ENCODE measurements at regions not wholly inside any gene's neighbourhood (a gene's known extent, or its start where the extent isn't known, plus 50 kb on each side); places are given as distances from the start of the nearest gene placed in this dataset.

DNA sequence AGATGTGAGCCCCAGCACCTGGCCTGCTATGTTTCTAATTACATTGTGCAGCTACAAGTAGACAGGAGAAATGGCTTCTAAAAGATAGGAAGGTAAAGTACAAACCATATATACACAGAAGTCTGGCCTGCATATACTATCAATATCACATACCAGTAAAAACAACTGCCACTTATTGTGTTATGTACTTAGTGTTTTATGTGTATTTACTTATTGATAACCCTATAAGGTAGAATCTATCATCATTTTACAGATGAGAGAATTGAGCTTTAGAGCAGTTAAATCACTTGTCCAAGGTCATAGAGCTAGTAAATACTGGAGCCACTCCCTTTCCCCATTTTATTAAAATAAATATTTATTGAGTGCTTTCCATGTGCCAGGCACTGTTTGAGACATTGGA is 102.4 kb upstream of the PRDM1 start:
- Histone ChIP-seq H3K27me3 (ENCODE audit: control insufficient read depth in 4 of 4, insufficient read depth in 4 of 4, low read length in 3 of 4) (peaks cover 0 to 16% (median 3%) of the 10 kb centered on the region in 4 donors), H3K9ac (ENCODE audit: low read depth in 1 of 2, low read length in 2 of 2) (no peak overlapping the region), H3K4me3 (ENCODE audit: low read depth in 1 of 3, low read length in 3 of 3) (no peak overlapping the region), H3K27ac (ENCODE audit: low read depth in 1 of 2, low read length in 2 of 2) (no peak overlapping the region), H3K36me3 (ENCODE audit: control insufficient read depth in 4 of 4, insufficient read depth in 3 of 4, low read depth in 1 of 4, low read length in 3 of 4) (no peaks in the 10 kb centered on the region), H3K9me3 (ENCODE audit: control insufficient read depth in 4 of 4, low read length in 3 of 4) (no peaks in the 10 kb centered on the region), H3K4me1 (ENCODE audit: control insufficient read depth in 4 of 4, insufficient read depth in 4 of 4, low read length in 3 of 4) (peaks cover 0 to 17% (median 5%) of the 10 kb centered on the region in 4 donors)
- TF ChIP-seq NR2F2 (IDR thresholded peaks at IDR 0.05), result no peak
- no peak for TF ChIP-seq FOXA2 (IDR thresholded peaks at IDR 0.05)
- TF ChIP-seq GABPA (IDR thresholded peaks at IDR 0.05 in 1 of 2, conservative IDR thresholded peaks at IDR 0.05 in 1 of 2), result no peak
- TF ChIP-seq RXRA (IDR thresholded peaks at IDR 0.05), result no peak
- TF ChIP-seq EGR1 (IDR thresholded peaks at IDR 0.05; ENCODE audit: low read depth in 2 of 2), result no peak
- TF ChIP-seq, protein P1, sequence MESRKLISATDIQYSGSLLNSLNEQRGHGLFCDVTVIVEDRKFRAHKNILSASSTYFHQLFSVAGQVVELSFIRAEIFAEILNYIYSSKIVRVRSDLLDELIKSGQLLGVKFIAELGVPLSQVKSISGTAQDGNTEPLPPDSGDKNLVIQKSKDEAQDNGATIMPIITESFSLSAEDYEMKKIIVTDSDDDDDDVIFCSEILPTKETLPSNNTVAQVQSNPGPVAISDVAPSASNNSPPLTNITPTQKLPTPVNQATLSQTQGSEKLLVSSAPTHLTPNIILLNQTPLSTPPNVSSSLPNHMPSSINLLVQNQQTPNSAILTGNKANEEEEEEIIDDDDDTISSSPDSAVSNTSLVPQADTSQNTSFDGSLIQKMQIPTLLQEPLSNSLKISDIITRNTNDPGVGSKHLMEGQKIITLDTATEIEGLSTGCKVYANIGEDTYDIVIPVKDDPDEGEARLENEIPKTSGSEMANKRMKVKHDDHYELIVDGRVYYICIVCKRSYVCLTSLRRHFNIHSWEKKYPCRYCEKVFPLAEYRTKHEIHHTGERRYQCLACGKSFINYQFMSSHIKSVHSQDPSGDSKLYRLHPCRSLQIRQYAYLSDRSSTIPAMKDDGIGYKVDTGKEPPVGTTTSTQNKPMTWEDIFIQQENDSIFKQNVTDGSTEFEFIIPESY (IDR thresholded peaks at IDR 0.05), result no peak
- TF ChIP-seq RAD21 (IDR thresholded peaks at IDR 0.05), result no peak
- TF ChIP-seq JUND (IDR thresholded peaks at IDR 0.05), result no peak
- no peak for TF ChIP-seq SP1 (IDR thresholded peaks at IDR 0.05)
- no peak for TF ChIP-seq HNF4G (IDR thresholded peaks at IDR 0.05)
- TF ChIP-seq, protein P2, sequence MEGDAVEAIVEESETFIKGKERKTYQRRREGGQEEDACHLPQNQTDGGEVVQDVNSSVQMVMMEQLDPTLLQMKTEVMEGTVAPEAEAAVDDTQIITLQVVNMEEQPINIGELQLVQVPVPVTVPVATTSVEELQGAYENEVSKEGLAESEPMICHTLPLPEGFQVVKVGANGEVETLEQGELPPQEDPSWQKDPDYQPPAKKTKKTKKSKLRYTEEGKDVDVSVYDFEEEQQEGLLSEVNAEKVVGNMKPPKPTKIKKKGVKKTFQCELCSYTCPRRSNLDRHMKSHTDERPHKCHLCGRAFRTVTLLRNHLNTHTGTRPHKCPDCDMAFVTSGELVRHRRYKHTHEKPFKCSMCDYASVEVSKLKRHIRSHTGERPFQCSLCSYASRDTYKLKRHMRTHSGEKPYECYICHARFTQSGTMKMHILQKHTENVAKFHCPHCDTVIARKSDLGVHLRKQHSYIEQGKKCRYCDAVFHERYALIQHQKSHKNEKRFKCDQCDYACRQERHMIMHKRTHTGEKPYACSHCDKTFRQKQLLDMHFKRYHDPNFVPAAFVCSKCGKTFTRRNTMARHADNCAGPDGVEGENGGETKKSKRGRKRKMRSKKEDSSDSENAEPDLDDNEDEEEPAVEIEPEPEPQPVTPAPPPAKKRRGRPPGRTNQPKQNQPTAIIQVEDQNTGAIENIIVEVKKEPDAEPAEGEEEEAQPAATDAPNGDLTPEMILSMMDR (IDR thresholded peaks at IDR 0.05; ENCODE audit: low read depth, low read length, missing input control), result no peak
- TF ChIP-seq, protein P3, sequence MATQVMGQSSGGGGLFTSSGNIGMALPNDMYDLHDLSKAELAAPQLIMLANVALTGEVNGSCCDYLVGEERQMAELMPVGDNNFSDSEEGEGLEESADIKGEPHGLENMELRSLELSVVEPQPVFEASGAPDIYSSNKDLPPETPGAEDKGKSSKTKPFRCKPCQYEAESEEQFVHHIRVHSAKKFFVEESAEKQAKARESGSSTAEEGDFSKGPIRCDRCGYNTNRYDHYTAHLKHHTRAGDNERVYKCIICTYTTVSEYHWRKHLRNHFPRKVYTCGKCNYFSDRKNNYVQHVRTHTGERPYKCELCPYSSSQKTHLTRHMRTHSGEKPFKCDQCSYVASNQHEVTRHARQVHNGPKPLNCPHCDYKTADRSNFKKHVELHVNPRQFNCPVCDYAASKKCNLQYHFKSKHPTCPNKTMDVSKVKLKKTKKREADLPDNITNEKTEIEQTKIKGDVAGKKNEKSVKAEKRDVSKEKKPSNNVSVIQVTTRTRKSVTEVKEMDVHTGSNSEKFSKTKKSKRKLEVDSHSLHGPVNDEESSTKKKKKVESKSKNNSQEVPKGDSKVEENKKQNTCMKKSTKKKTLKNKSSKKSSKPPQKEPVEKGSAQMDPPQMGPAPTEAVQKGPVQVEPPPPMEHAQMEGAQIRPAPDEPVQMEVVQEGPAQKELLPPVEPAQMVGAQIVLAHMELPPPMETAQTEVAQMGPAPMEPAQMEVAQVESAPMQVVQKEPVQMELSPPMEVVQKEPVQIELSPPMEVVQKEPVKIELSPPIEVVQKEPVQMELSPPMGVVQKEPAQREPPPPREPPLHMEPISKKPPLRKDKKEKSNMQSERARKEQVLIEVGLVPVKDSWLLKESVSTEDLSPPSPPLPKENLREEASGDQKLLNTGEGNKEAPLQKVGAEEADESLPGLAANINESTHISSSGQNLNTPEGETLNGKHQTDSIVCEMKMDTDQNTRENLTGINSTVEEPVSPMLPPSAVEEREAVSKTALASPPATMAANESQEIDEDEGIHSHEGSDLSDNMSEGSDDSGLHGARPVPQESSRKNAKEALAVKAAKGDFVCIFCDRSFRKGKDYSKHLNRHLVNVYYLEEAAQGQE (IDR thresholded peaks at IDR 0.05), result no peak
- DNase-seq (ENCODE audit: low spot score), result no peak

DNA sequence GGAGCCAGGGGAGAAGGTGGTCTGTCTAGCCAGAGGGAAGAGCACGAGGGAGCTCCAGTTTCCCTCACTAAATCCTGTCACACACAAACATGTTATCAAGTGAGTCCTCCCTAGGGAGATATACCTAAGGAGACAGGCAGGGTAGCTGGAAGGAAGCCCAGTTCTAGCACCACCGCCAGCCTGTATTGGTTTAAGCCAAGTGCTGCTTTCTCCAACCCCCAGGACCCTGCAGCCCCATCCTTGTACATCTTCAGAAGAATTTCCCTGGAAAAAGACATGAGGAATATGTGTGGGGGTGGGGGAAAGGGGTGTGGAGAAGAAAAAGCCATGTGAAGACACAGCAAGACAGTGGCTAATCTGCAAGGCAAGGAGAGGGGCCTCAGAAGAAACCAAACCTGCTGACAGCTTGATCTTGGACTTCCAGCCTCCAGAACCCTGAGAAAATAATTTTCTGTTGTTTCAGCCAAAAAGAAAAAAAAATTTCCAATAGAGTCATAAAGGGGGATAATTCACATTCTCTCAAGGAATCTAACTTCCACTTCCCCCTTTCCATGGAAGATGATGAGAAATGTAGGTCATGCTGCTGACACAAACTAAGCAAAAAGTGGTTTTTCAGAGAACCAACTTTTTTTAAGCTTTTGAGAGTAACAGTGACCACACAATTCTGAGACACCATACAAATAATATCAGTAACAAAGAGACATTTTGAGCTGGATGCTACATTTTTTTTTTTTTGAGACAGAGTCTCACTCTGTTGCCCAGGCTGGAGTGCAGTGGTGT is 103.2 kb upstream of the PRDM1 start:
- DNase-seq (ENCODE audit: low spot score), result no peak
- TF ChIP-seq, protein P4, sequence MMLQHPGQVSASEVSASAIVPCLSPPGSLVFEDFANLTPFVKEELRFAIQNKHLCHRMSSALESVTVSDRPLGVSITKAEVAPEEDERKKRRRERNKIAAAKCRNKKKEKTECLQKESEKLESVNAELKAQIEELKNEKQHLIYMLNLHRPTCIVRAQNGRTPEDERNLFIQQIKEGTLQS (IDR thresholded peaks at IDR 0.05), result no peak
- TF ChIP-seq, protein P5, sequence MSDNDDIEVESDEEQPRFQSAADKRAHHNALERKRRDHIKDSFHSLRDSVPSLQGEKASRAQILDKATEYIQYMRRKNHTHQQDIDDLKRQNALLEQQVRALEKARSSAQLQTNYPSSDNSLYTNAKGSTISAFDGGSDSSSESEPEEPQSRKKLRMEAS (IDR thresholded peaks at IDR 0.05), result no peak
- TF ChIP-seq EGR1 (IDR thresholded peaks at IDR 0.05; ENCODE audit: low read depth in 2 of 2), result no peak
- no peak for TF ChIP-seq FOXA1 (IDR thresholded peaks at IDR 0.05)
- no peak for TF ChIP-seq YY1 (IDR thresholded peaks at IDR 0.05)
- no peak for TF ChIP-seq RAD21 (IDR thresholded peaks at IDR 0.05)
- no peak for TF ChIP-seq HNF4A (conservative IDR thresholded peaks at IDR 0.05)
- Histone ChIP-seq H3K9me3 (ENCODE audit: control insufficient read depth in 4 of 4, low read length in 3 of 4) (no peaks in the 10 kb centered on the region), H3K36me3 (ENCODE audit: control insufficient read depth in 4 of 4, insufficient read depth in 3 of 4, low read depth in 1 of 4, low read length in 3 of 4) (no peaks in the 10 kb centered on the region), H3K4me1 (ENCODE audit: control insufficient read depth in 4 of 4, insufficient read depth in 4 of 4, low read length in 3 of 4) (peaks cover 0 to 17% (median 5%) of the 10 kb centered on the region in 4 donors), H3K27ac (ENCODE audit: low read depth in 1 of 2, low read length in 2 of 2) (no peak overlapping the region), H3K4me3 (ENCODE audit: low read depth in 1 of 3, low read length in 3 of 3) (no peak overlapping the region), H3K27me3 (ENCODE audit: control insufficient read depth in 4 of 4, insufficient read depth in 4 of 4, low read length in 3 of 4) (peaks cover 0 to 16% (median 3%) of the 10 kb centered on the region in 4 donors), H3K9ac (ENCODE audit: low read depth in 1 of 2, low read length in 2 of 2) (no peak overlapping the region)
- 63% methylated on average over 2 of the region's 2 CpGs for WGBS
